GM12872 (cell line): ENCODE measurements at regions not wholly inside any gene's neighbourhood (a gene's known extent, or its start where the extent isn't known, plus 50 kb on each side); places are given as distances from the start of the nearest gene placed in this dataset.

Experiments used
- TF ChIP-seq, protein P1 (sequence below): IDR thresholded peaks from 3 replicates; pipeline ENCODE4 v1.5.1; 2011; ENCODE audit warnings: low read depth, mild to moderate bottlenecking, low read length, moderate library complexity; ENCODE audit not compliant: insufficient read depth

DNA sequence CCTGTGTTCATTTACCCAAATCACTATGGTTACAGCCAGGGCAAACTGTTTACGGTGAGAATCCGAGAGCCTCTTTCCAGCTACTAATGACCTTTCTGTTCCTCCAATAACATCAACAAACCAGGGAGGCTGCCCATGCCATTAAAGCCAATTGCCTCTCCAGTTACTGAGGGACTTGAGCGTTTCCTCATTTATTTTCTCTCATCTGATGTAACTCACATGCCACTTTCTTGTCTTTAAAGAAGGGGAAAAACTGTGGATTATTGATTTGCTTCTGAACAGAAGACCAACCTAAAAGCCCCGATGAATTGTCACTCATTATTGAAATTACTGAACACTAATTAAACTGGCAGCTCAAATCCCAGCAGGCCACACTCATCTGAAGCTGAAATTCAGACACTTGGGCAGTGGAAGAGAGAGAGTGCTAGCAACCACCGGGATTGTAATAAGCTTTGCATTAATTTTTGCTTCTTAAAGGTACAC is 595.8 kb upstream of the MKI67 start:
- TF ChIP-seq, protein P1, sequence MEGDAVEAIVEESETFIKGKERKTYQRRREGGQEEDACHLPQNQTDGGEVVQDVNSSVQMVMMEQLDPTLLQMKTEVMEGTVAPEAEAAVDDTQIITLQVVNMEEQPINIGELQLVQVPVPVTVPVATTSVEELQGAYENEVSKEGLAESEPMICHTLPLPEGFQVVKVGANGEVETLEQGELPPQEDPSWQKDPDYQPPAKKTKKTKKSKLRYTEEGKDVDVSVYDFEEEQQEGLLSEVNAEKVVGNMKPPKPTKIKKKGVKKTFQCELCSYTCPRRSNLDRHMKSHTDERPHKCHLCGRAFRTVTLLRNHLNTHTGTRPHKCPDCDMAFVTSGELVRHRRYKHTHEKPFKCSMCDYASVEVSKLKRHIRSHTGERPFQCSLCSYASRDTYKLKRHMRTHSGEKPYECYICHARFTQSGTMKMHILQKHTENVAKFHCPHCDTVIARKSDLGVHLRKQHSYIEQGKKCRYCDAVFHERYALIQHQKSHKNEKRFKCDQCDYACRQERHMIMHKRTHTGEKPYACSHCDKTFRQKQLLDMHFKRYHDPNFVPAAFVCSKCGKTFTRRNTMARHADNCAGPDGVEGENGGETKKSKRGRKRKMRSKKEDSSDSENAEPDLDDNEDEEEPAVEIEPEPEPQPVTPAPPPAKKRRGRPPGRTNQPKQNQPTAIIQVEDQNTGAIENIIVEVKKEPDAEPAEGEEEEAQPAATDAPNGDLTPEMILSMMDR: no peak

DNA sequence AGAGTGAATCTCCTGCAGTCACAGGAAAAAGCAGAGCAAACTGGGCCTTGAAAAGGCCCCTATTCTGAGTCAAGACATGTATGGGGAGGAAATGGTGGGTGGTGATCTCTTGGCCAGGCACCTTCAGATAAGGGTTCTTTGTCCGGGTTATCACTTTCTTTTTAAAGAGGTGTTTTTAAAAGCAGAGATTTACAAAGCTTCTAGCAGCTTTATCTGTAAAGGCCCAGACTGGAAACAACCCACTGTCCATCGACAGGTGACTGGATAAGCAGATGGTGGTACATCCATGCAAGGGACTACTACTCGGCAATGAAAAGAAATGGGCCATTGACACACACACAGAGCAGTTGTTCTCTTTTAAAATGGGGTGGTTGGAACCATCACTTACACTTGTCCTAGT is 596.7 kb upstream of the MKI67 start:
- TF ChIP-seq, protein P1: no peak

DNA sequence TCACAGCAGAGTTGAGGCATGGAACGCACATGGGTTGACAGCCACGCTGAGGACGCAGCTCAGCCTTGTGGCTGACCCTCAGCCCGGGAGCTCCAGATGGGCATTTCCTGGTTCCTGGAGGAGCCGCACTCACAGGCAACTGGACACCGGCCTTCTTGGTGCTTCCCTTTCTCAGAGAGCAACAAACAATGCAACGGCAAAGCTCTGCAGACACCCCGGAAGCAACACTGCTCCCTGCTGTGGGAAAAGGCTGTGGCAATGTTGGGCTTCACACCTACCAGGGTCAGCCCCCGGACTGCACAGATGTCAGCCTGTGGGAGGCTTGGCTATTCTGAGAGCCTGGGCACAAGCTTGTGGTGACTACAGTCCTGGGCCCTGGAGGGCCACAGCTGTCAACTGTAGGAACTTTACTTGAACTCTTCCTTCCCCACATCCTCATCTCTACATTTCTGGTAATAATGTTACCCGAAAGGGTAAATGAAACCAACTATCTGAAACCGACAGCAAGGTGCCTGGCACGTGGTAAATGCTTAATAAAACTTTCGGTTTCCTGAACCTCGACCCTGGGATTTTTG is 597.5 kb upstream of the MKI67 start:
- TF ChIP-seq, protein P1: no peak

DNA sequence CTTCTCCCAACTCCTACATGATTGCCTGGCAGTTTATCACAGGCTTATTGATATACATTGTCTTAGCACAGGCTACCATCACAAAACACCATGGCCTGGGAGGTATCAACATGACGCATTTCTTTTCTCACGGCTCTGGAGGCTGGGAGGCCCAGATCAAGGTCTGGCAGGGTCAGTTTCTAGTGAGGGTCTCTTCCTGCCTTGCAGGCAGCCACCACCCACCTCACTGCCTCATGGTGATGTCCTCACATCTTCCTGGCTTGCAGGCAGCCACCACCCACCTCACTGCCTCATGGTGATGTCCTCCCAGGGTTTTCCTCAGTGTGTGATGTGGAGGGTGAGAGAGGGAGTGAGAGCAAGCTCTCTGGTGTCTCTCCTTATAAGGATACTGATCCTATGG is 599.3 kb upstream of the MKI67 start:
- TF ChIP-seq, protein P1: no peak

DNA sequence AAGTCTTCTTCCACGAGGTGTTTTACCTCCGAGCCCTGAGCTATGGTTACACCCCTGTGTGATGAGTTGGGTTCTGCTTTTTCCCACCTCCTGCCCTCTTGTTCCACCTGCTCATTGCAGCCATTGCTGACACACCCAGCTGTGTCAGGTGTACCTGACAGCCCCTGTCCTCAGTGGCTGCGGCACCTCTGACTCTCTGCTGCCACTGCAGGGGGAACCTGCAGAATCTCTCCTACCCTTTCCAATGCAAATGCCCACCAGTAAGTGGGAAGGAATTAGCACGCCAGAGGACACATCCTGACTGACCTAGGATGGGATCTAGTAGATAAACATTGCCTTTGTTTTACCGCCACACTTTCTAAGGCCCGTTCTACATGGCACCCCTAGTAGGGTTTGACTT is 600.9 kb upstream of the MKI67 start:
- TF ChIP-seq, protein P1: no peak

DNA sequence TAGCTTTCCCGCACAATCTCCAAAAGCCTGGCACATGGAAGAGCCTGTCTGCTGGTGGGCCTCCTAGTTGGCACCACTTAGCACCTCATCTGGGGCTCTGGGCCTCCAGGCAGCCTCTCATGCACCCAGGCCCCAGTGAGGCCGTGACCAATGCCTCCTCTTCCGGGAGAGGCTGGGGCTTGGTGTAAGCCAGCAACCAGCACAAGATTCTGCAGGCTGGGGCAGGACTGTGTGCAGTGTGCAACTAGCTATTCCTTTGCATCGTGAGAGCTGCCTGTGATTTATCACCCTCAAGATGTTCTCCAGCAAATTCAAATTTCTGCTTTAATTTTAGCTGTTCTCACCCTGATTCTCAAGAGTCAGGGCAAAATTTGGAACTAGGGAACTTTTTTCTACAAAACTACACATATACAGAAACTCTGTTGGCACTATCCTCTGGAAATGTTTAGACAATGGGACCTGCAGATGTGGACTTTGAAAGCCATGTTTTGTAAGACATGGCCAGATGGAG is 603.7 kb upstream of the MKI67 start:
- TF ChIP-seq, protein P1: no peak

DNA sequence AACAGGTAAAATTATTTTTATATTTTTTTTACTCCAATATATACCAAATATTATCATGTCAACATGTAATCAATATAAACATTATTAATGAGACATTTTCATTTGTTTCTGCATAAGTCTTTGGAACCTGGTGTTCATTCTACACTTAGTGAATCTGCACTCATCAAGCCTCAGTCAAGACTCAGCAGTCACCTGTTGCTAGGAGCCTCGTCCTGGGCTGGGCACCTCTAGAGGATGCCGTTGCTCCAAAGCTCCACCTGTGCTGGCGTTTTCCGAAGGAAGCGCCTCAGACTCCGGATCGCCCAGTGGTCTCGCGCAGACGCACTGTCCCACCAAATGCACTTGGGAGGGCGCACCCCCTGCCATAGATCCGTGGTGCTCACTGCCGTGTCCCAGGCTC is 604.7 kb upstream of the MKI67 start:
- TF ChIP-seq, protein P1: no peak
